HEK293T (cell line): ENCODE measurements at regions not wholly inside any gene's neighbourhood (a gene's known extent, or its start where the extent isn't known, plus 50 kb on each side); places are given as distances from the start of the nearest gene placed in this dataset.

Experiments
- ARNT ChIP-seq: fragments of 450-650 bp; IDR thresholded peaks from 2 replicates; pipeline ENCODE4 v1.6.1; 2017; ENCODE audit warnings: mild to moderate bottlenecking
- BHLHE40 ChIP-seq: fragments of 450-650 bp; IDR thresholded peaks from 2 replicates; pipeline ENCODE4 v1.6.1; 2016; ENCODE audit warnings: mild to moderate bottlenecking, moderate library complexity, borderline replicate concordance
- CTBP1 ChIP-seq: fragments of 450-650 bp; IDR thresholded peaks from 2 replicates; pipeline ENCODE4 v1.6.1; 2016; ENCODE audit warnings: borderline replicate concordance
- ELF4 ChIP-seq: fragments of 450-650 bp; IDR thresholded peaks from 2 replicates; pipeline ENCODE4 v1.6.1; 2017; ENCODE audit warnings: antibody characterized with exemption
- FOXA1 ChIP-seq: fragments of 450-650 bp; IDR thresholded peaks from 2 replicates; pipeline ENCODE4 v1.6.1; 2016; ENCODE audit warnings: mild to moderate bottlenecking
- FOXK2 ChIP-seq: fragments of 450-650 bp; IDR thresholded peaks from 2 replicates; pipeline ENCODE4 v1.6.1; 2016; ENCODE audit warnings: mild to moderate bottlenecking
- HDGF ChIP-seq: fragments of 450-650 bp; IDR thresholded peaks from 2 replicates; pipeline ENCODE4 v1.6.1; 2017; ENCODE audit warnings: antibody characterized with exemption, borderline replicate concordance
- L3MBTL2 ChIP-seq: fragments of 450-650 bp; conservative IDR thresholded peaks from 2 replicates; pipeline ENCODE4 v1.6.1; 2016; ENCODE audit warnings: mild to moderate bottlenecking
- LEF1 ChIP-seq: fragments of 450-650 bp; IDR thresholded peaks from 2 replicates; pipeline ENCODE4 v1.6.1; 2017; ENCODE audit warnings: mild to moderate bottlenecking, borderline replicate concordance
- SUZ12 ChIP-seq: fragments of 450-650 bp; IDR thresholded peaks from 2 replicates; pipeline ENCODE4 v1.6.1; 2016; ENCODE audit warnings: mild to moderate bottlenecking

DNA sequence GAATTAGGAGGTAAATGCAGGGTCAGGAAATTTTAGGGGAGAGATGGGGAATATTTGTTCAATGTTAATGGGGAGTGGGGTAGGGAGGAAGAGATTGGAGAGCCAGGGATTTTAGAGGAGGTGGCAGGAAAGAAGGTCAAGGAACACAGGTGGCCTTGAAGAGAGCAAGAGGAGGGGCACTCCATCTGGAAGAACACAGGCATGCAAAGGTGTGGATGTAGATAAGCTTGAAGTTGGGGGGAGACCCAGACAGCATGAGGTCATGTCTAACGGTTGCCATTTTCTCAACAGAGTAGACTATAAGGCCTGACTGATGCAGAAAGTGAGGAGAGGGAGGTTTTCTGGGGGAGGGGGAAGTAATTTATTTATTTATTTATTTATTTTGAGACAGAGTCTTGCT lies 77.5 kb downstream of the MAIP1 start:
- TF ChIP-seq FOXA1 (no peak), BHLHE40 (no peak), ELF4 (no peak), HDGF (no peak), SUZ12 (no peak), FOXK2 (no peak), ARNT (no peak), CTBP1 (no peak), L3MBTL2 (no peak), LEF1 (no peak)
